HFFc6 (cell line): ENCODE measurements at regions not wholly inside any gene's neighbourhood (a gene's known extent, or its start where the extent isn't known, plus 50 kb on each side); places are given as distances from the start of the nearest gene placed in this dataset.
"Not testable (repeated sequence)": the region's sequence is repeated elsewhere in the genome, so short reads cannot be mapped to it uniquely, and the experiment has no call there.

Source experiments
- DNase-seq: peaks from one replicate; pipeline ENCODE4 v3.0.0-alpha.2; 2018
- H3K27ac Mint-ChIP-seq: 2 replicates; pipeline ENCODE4 v1.8.0; 2020; ENCODE audit warnings: mild to moderate bottlenecking, mixed read lengths
- H3K27me3 Mint-ChIP-seq: 2 replicates; pipeline ENCODE4 v1.8.0; 2021; ENCODE audit warnings: mild to moderate bottlenecking, moderate library complexity, mixed read lengths; ENCODE audit not compliant: insufficient read depth
- H3K36me3 Mint-ChIP-seq: 2 replicates; pipeline ENCODE4 v1.8.0; 2021; ENCODE audit warnings: low read depth, mixed read lengths
- H3K4me1 Mint-ChIP-seq: 2 replicates; pipeline ENCODE4 v1.8.0; 2020; ENCODE audit warnings: low read depth, mixed read lengths
- H3K4me3 Mint-ChIP-seq: 2 replicates; pipeline ENCODE4 v1.8.0; 2020; ENCODE audit warnings: mild to moderate bottlenecking, moderate library complexity, mixed read lengths
- H3K9me3 Mint-ChIP-seq: 2 replicates; pipeline ENCODE4 v1.8.0; 2020; ENCODE audit warnings: mild to moderate bottlenecking, mixed read lengths
- CTCF ChIP-seq: fragments of 200-600 bp; sonication (generic); IDR thresholded peaks from 2 replicates; pipeline ENCODE4 v1.5.0; 2021; ENCODE audit warnings: antibody characterized with exemption, mild to moderate bottlenecking

- Mint-ChIP-seq H3K9me3 (peaks cover 35% of the 10 kb centered on the region), H3K27me3 (no peaks in the 10 kb centered on the region), H3K36me3 (peaks cover 36% of the 10 kb centered on the region), H3K4me1 (no peaks in the 10 kb centered on the region; the same call in 1 of the 2 replicates), H3K4me3 (no peak overlapping the region), H3K27ac (no peak overlapping the region)
- TF ChIP-seq CTCF: no peak
- no peak for DNase-seq
These were observed 304.0 kb upstream of the TARS1 start for GRCh38 chr5:33136785-33137184.

DNA sequence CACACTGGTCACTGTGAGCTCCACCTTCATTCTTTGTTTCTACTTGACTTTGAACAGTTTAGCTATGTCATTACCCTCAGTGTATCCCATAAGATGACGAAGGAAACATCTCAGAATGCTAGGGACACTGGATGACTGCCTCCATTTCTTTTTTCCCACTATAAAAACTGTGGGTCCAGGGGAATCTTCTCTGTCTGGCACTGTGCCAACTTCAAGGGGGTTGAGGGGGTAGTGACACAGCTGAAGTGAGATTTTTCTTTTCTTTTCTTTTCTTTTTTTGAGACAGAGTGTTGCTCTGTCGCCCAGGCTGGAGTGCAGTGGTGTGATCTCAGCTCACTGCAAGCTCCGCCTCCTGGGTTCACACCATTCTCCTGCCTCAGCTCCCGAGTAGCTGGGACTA, 302.6 kb upstream of the TARS1 start:
- H3K9me3 Mint-ChIP-seq: peaks cover 24% of the 10 kb centered on the region
- H3K4me1 Mint-ChIP-seq, H3K27ac Mint-ChIP-seq, H3K4me3 Mint-ChIP-seq, DNase-seq, H3K27me3 Mint-ChIP-seq: not testable (repeated sequence)
- peaks cover 25% of the 10 kb centered on the region for H3K36me3 Mint-ChIP-seq

- H3K27ac Mint-ChIP-seq: no peak overlapping the region
- no peaks in the 10 kb centered on the region for H3K27me3 Mint-ChIP-seq
- no peak overlapping the region for H3K4me3 Mint-ChIP-seq
- no peaks in the 10 kb centered on the region for H3K36me3 Mint-ChIP-seq
- peaks cover 30% of the 10 kb centered on the region for H3K4me1 Mint-ChIP-seq
- H3K9me3 Mint-ChIP-seq: peaks cover 4% of the 10 kb centered on the region
- no peak for TF ChIP-seq CTCF
- DNase-seq: no peak
These were observed 297.2 kb upstream of the TARS1 start for GRCh38 chr5:33143405-33144123.

- H3K4me1 Mint-ChIP-seq: peaks cover 44% of the 10 kb centered on the region
- peak overlapping the region; percentile 74 for H3K4me3 Mint-ChIP-seq
- no peaks in the 10 kb centered on the region for H3K36me3 Mint-ChIP-seq
- DNase-seq: peak; percentile 56
- H3K27ac Mint-ChIP-seq: peak overlapping the region; percentile 92
- H3K9me3 Mint-ChIP-seq: no peaks in the 10 kb centered on the region
- no peaks in the 10 kb centered on the region for H3K27me3 Mint-ChIP-seq
- TF ChIP-seq CTCF: no peak
These were observed 293.9 kb upstream of the TARS1 start for GRCh38 chr5:33146881-33147280.

DNA sequence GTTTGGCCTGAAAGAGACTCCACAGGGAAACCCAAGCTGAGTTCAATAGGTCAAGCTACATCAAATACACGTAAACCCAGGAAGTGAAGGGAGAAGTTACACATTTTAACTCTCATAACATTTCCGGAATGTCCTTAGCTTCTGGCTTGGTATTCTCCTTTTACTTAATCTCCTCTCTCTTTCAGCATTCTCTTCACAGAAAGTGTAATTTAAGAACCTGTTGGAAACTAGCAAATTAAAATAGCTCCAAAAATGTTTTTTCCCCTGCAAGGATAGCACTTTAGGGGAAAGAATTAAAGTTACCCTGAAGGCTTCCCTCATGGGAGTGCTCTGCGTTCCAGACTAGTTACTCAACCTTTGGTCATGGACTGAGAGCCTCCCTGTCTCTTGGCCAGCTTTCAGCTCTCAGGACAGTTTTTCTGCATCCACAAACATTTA, 292.7 kb upstream of the TARS1 start:
- peaks cover 51% of the 10 kb centered on the region for H3K4me1 Mint-ChIP-seq
- peak overlapping the region; percentile 74 for H3K4me3 Mint-ChIP-seq
- H3K27ac Mint-ChIP-seq: peak overlapping the region; percentile 92
- H3K9me3 Mint-ChIP-seq: no peaks in the 10 kb centered on the region
- H3K36me3 Mint-ChIP-seq: no peaks in the 10 kb centered on the region; the same call in 1 of the 2 replicates
- H3K27me3 Mint-ChIP-seq: no peaks in the 10 kb centered on the region
- TF ChIP-seq CTCF: no peak
- peak; percentile 89 for DNase-seq

GRCh38 chr5:33153372-33153771, 287.4 kb upstream of the TARS1 start:
- Mint-ChIP-seq H3K27ac (peak overlapping the region; percentile 71), H3K4me1 (peaks cover 39% of the 10 kb centered on the region), H3K4me3 (no peak overlapping the region; the same call in 1 of the 2 replicates), H3K9me3 (peaks cover 5% of the 10 kb centered on the region; the same call in 1 of the 2 replicates), H3K36me3 (peaks cover 17% of the 10 kb centered on the region), H3K27me3 (no peaks in the 10 kb centered on the region)
- TF ChIP-seq CTCF: no peak
- no peak for DNase-seq
